GM21723 (cell line): ENCODE measurements at regions not wholly inside any gene's neighbourhood (a gene's known extent, or its start where the extent isn't known, plus 50 kb on each side); places are given as distances from the start of the nearest gene placed in this dataset.
"Not testable (repeated sequence)": the region's sequence is repeated elsewhere in the genome, so short reads cannot be mapped to it uniquely, and the experiment has no call there.

ENCODE experiments used
- ATAC-seq: cut with Tn5 transposase; IDR thresholded peaks from one replicate; pipeline ENCODE4 v1.9.1; 2021; ENCODE audit warnings: mild to moderate bottlenecking, moderate library complexity; ENCODE audit not compliant: unreplicated experiment

DNA sequence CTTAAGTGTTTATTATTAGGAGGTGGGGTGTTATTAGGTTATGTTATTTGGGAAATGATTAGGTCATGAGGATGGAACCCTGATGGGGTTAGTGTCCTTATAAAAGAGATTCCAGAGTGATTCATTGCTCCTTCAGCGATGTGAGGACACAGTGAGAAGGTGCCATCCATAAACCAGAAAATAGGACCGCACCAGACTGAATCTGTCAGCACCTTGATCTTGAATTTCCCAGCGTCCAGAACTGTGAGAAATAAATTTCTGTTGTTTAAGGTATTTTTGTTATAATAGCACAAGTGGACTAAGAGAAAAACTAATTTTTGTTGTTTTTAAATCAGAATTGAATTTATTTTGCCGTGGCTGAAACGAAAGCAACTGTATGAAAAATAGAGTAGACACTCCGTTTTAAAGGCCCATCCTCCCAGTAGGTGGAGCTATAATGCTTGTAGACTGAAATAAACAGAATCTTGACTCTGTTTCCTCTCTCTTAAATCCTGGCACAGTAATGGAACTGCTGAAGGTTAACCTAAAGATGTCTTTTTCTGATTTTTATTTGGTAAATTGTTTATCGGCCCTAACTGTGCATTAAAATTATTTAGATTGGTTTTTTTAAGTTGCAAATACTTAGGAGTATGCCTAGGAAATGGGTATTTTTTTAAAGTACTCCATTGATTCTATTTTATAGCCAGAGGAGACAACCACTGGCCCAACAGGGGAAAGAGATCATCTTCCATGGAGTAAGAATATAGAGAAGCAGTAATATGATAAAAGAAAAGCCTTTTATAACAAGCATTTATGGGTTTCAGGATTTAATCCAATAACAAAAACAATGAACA lies 133.2 kb upstream of the ADAMTS3 start:
- ATAC-seq, result peak; percentile 90

DNA sequence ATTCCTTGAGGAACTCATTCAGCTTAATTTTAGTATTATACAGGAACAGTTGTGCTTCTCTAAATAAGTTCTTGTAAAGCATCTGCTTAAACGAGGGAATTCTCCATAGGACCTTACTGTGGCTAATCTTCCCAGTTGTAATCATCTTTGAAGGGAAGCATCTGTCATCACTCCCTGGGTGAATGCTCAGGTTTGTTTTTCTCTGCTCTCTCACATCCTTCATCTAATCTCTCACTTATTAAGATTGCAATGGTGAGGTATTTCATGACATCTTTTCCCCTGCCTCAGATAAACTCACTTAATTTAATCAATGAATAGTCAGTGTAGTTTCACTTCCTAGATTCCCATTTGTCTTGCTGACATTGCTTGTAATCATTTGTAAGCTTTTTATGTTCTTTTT lies 121.8 kb upstream of the ADAMTS3 start:
- no peak for ATAC-seq

DNA sequence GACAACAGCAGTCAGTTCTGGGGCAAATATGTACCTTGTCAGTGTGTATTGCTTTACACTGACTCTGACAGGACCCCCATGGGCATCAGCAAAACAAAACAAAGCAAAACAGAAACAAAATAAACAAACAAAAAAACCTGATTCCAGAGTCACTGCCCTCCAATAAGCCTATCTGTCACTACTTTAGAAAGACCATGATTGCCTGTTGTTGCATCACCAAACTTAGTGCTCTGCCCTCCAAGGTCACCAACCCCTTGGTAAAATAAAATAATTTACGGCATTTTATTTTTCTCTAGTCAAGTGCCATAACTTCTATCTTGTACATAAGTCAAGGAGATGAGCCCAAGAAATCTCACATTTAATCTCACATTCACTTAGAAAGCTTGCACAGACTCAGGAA lies 120.9 kb upstream of the ADAMTS3 start:
- no peak for ATAC-seq

DNA sequence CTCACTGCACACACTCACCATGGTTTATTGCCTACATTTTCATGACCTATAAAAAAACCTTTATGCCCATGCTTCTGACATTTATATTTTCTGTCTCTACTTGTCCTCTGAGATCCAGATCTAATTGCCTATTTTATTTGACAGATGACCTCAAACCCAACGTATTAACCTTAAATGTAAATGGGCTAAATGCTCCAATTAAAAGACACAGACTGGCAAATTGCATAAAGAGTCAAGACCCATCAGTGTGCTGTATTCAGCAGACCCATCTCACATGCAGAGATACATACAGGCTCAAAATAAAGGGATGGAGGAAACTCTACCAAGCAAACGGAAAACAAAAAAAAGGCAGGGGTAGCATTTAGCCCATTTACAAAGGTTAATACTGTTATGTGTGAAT lies 117.4 kb upstream of the ADAMTS3 start:
- not testable (repeated sequence) for ATAC-seq

DNA sequence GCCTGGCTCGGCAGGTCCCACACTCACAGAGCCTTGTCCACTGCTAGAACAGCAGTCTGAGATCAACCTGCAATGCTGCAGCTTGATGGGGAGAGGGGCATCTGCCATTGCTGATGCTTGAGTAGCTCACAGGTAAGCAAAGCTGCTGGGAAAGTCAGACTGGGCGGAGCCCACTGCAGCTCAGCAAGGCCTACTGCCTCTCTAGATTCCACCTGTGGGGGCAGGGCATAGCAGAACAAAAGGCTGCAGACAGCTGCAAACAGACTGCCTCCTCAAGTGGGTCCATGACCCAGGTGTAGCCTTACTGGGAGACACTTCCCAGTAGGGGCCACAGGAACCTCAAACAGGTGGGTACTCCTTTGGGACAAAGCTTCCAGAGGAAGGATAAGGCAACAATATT lies 110.6 kb upstream of the ADAMTS3 start:
- no peak for ATAC-seq

DNA sequence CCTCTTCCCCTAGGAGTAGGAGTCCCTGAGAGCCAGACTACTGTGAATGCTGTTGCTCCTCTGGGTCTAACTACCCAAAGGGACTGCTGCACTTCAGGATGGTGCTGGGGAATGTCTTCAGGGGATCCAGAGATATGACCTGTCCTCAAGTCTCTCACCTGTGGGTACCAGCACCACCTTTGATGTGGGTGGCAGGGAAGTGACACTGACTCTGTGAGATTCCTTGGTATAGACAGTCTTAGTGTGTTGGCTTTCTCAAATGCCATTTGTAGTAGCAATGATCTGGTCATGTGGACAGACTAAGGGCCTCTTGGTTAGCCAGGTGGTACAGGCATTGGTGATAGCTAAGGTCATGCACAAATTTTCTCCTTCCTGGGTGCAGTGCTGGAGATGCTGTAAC lies 108.9 kb upstream of the ADAMTS3 start:
- no peak for ATAC-seq

DNA sequence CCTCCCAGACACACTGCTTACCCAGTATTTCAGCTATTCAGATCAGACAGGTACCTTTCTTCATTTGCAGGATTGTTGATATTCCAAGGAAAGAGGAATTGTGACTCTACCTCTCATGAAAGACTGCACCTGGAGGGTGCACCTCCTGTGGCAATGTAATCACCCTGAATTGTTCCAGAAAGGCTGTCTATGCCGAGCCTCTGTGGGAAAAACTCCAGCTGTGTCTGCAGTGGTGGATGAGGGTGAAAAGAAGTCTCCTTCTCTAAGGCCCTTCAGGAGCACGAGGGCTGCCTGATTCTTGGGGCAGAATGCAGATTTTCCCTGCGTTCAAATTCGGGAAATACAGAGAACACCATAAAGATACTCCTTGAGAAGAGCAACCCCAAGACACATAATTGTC lies 108.2 kb upstream of the ADAMTS3 start:
- no peak for ATAC-seq

DNA sequence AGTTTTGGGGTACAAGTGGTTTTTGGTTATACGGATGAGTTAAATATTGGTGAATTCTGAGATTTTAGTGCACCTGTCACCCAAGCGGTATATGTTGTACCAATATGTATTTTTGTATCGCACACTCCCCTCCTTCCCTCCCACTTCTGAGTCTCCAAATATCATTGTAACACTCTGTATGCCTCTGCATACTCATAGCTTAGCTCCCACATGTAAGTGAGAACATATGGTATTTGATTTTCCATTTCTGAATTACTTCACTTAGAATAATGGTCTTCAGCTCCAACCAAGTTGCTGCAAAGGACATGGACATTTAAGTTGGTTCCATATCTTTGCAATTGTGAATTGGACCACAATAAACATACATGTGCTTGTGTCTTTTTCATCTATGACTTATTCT lies 103.0 kb upstream of the ADAMTS3 start:
- no peak for ATAC-seq

DNA sequence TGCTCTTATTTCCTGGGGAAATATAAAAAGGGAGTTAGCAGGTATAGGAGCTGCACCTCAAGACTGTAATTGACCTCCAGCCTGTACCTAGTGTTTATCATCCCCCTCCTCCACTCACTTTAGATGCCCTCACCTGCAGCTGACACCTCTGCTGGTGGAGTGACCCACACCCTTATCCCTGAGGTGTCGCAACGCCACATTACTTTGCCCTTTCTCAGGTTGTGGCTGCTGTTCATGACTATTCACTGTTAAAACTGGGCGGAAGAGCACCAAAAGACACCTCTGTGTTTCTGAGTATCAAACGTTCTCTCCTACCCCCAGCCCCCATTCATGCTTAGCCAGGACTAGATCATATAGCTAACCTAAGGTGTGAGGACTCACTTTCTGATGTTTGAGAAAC lies 101.5 kb upstream of the ADAMTS3 start:
- no peak for ATAC-seq

DNA sequence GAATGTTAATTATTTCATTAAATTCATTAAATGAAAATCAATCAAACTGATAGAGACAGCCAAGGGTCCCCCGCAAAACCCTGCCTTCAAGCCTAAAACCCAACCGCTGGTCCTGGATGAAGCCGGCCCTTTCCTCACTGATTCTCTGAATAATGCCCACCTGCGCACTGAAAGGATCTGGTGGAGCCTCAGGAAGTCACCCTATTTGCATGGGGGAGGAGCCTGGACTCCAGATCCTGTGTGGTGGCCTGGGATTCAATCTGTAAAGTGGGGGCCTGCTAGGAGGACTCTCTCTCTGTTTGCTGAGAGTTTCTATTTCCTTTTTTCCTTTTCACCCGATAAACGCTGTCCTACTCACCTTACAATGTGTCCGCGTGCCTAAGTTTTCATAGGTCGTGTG lies 97.9 kb upstream of the ADAMTS3 start:
- no peak for ATAC-seq

DNA sequence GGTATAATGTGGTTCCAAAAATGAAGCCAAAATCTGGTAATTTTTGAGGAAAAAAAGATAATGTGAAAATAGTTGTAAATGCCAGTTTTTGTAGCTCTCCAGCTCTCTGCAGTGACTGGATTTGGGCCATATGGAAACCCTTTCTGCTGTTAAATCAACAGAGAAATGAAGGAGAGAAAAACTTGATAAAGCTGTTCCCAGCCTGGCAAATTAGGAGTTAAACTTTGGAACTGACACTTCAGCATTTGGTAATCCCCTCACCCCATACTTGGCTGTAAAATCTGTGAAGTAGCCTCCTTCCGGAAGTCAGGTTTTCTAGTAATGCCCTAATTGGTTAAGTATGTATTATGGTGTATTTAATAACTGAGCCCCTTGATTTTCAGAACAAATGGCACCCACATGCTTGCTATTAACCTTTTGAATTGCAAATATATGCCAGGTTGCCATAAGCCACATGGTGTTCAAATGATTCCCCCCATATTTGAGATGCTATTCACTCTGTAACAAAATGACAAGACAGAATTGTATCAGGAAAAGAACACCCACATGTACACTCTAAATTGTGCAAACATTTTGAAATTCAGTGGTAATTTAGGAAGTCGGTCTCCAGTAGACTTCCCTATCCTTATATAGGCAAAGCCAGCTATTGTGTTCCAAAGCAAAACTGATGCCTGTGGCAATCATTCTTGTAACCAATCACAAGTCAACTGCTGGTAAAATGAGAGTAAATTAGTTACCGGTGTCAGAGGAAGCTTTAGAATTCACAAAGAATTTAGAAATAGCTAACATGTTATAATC lies 96.3 kb upstream of the ADAMTS3 start:
- no peak for ATAC-seq

DNA sequence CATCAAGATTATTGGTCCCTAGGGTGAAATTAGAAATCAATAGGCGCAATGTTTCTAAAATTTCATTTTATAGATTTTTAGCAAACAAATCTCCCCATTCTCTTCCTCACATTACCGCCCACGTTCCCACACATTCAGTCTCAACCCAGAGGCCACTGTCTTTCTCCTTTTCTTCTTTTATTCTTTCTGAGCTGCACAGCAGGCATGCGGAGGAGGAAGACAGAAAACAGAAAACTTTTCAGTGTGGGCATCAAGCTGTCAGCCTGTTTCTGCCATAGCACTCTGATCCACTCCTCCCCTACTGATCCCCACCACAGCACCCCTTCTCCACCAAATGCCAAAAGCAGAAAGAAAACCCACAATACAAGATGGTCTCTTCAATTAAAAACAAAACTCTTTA lies 94.8 kb upstream of the ADAMTS3 start:
- ATAC-seq, result no peak

DNA sequence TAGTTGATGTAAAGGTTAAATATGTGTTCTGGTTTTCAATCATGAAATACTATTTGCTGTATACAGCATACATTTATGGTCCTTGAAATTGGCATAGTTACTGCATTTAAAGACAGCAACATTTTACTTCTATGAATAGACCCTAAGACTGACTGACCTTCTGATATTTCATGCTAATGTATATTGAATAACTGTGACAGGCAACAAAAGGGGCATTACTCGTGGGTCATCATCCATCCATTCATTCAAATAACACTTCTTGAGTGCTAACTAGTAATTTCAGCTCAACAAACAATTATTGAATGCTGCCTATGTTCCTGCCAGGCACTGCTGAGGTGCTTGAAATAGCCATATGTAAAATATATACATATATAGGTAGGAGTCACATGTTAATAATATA lies 92.8 kb upstream of the ADAMTS3 start:
- no peak for ATAC-seq

DNA sequence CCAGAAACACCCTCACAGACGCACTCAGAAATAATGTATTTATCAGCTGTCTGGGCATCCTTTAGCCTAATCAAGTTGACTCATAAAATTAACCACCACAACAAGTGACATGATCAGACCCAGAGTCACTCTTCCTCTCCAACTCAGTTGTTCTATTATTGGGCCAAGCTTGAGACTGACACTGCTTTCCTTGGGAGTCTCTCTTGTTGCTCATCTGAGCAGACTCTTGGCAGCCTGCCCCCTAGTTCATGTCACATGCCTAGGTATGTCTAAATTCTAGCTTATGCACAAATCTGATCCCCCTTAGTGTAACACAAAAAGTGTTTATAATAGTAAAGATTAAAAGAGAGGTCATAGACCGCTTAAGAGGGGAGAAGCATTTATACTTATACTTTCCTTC lies 72.6 kb upstream of the ADAMTS3 start:
- no peak for ATAC-seq

DNA sequence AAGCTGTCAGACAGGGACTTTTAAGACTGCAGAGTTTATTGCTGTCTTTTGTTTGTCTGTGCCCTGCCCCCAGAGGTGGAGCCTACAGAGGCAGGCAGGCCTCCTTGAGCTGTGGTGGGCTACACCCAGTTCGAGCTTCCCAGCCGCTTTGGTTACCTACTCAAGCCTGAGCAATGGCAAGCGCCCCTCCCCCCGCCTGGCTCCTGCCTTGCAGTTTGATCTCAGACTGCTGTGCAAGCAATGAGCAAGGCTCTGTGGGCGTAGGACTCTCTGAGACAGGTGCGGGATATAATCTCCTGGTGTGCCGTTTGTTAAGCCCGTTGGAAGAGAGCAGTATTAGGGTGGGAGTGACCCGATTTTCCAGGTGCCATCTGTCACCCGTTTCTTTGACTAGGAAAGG lies 67.8 kb upstream of the ADAMTS3 start:
- not testable (repeated sequence) for ATAC-seq

DNA sequence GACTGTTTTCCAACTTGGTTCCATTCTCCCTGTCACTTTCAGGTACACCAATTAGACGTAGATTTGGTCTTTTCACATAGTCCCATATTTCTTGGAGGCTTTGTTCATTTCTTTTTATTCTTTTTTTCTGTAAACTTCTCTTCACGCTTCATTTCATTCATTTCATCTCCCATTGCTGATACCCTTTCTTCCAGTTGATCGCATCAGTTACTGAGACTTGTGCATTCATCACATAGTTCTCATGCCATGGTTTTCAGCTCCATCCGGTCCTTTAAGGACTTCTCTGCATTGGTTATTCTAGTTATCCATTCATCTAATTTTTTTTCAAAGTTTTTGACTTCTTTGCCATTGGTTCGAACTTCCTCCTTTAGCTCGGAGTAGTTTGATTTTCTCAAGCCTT lies 66.9 kb upstream of the ADAMTS3 start:
- ATAC-seq, result not testable (repeated sequence)

DNA sequence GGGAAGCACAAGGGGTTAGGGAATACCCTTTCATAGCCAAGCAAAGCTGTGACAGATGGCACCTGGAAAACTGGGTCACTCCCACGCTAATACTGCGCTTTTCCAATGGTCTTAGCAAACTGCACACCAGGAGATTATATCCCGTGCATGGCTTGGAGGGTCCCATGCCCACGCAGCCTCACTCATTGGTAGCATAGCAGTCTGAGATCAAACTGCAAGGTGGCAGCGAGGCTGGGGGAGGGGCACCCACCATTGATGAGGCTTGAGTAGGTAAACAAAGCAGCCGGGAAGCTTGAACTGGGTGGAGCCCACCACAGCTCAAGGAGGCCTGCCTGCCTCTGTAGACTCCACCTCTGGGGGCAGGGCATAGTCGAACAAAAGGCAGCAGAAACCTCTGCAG lies 63.2 kb upstream of the ADAMTS3 start:
- not testable (repeated sequence) for ATAC-seq

DNA sequence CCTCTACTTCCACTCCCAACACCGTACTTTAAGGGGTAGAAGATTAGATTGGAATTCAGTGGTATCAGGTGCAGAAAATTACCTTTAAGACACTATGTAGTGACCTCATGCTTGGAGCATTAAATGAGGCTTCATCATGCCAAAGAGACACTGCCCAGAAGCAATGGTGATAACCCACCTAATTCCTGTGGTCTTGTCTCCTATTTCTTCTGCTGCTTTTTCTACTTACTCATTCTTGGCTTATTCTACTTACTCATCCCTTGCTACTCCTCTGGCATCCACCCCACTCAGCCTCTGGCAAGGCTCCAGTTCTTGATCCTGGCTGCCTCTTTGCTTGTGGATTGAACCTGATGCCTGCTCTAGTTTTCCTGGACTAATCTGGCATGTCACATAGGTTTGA lies 62.3 kb upstream of the ADAMTS3 start:
- ATAC-seq, result no peak

DNA sequence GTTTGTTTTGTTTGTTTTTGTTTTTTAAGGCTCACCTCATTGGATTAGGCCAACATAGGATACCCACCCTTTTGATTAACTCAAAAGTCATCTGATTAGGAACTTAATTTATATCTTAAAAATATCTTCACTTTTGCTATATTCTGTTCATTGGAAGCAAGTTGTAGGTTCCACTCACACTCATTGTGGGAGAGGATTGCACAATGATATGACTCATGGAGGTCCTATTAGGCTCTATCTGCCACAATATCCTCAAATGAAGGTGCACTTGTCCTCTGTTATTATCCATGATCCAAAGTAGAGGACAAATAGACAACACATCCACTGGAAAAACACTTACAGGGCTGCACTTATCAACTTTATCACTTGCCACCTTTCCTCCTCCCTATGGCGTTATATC lies 60.5 kb upstream of the ADAMTS3 start:
- no peak for ATAC-seq

DNA sequence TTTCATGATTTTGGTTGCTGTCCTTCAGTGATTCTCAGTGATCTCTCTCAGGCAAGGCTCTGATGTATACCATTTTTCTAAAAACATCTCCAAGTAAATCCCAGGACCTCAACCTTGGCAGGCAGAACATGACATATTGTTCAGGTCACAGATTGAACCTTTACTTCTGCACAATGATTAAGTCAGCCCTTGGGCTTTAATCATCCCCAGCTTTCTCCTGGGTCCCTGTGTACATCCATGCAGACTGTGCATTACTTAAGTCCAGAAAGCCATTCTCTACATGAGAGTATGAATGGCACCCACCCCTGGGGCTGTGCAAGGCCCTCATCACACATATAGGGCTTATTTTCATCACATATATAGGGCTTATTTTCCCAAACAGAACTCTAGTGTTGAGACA lies 58.7 kb upstream of the ADAMTS3 start:
- no peak for ATAC-seq
